Muscle layer of colon (tissue), 2 donors: ENCODE measurements at regions not wholly inside any gene's neighbourhood (a gene's known extent, or its start where the extent isn't known, plus 50 kb on each side); places are given as distances from the start of the nearest gene placed in this dataset.

Source experiments
- H3K27ac ChIP-seq: one replicate; pipeline ENCODE4 v1.7.0; 2013; ENCODE audit warnings: low read depth, mild to moderate bottlenecking, low read length, moderate library complexity
- H3K27me3 ChIP-seq, 2 donors: one replicate each; pipeline ENCODE4 v1.7.0; 2013; ENCODE audit warnings: low read length in 2 of 2, mild to moderate bottlenecking in 2 of 2; ENCODE audit not compliant: insufficient read depth in 2 of 2, control insufficient read depth in 1 of 2
- H3K36me3 ChIP-seq: one replicate; pipeline ENCODE4 v1.7.0; 2013; ENCODE audit warnings: mild to moderate bottlenecking, low read length; ENCODE audit not compliant: insufficient read depth
- H3K4me1 ChIP-seq: one replicate; pipeline ENCODE4 v1.7.0; 2013; ENCODE audit warnings: mild to moderate bottlenecking, low read length; ENCODE audit not compliant: insufficient read depth
- H3K4me3 ChIP-seq, 2 donors: one replicate each; pipeline ENCODE4 v1.7.0; 2013; ENCODE audit warnings: low read length in 2 of 2, low read depth in 1 of 2, mild to moderate bottlenecking in 1 of 2, moderate library complexity in 1 of 2
- H3K9ac ChIP-seq: one replicate; pipeline ENCODE4 v1.7.0; 2013; ENCODE audit warnings: low read length
- H3K9me3 ChIP-seq: one replicate; pipeline ENCODE4 v1.7.0; 2013; ENCODE audit warnings: mild to moderate bottlenecking, low read length
- donor health status: abdominal sarcoma.
- donor health status: Adenocarcinoma of cecum.

DNA sequence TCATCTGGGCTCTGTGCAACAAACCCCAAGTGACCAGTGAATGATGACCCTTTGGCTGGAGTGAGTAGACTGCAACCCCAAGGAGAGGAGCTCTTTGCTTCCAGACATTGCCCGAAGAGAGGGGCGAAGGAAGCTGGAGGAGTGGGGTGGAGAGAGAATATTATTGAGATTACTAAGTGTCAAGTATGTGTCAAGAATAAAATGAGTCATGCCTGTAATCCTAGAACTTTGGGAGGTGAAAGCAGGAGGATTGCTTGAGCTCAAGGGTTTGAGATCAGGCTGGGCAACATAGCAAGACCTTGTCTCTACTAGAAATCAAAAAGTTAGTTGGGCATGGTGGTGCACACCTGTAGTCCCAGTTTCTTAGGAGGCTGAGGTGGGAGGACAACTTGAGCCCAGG is 142.0 kb upstream of the CCL2 start:
- Histone ChIP-seq H3K4me3 (no peak overlapping the region), H3K36me3 (no peaks in the 10 kb centered on the region), H3K27me3 (peaks cover 0 to 4% of the 10 kb centered on the region in 2 donors), H3K9me3 (no peaks in the 10 kb centered on the region), H3K4me1 (no peaks in the 10 kb centered on the region), H3K9ac (no peak overlapping the region), H3K27ac (no peak overlapping the region)

DNA sequence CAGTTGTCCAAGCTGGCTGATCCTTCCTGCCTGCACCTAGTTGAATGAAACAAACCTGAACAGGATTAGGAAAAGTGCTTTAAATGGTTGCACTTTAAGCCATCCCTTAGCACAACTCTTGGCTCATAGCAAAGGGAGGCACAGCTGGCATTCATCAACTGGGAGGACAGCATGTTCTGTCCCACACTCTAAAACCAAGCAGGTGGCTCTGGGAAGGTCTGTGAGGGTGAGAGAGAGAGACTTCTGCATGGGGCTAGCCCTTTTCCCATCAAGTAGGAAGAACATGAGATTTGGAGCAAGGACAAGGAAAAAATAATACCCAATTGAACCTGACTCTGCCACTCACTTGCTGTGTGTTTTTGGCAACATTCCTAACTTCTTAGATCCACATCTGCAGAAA is 140.9 kb upstream of the CCL2 start:
- no peaks in the 10 kb centered on the region for H3K4me1 ChIP-seq
- H3K27me3 ChIP-seq = peaks cover 0 to 2% of the 10 kb centered on the region in 2 donors
- H3K9me3 ChIP-seq = no peaks in the 10 kb centered on the region
- H3K9ac ChIP-seq = no peak overlapping the region
- H3K27ac ChIP-seq = no peak overlapping the region
- no peak overlapping the region for H3K4me3 ChIP-seq
- H3K36me3 ChIP-seq = no peaks in the 10 kb centered on the region

DNA sequence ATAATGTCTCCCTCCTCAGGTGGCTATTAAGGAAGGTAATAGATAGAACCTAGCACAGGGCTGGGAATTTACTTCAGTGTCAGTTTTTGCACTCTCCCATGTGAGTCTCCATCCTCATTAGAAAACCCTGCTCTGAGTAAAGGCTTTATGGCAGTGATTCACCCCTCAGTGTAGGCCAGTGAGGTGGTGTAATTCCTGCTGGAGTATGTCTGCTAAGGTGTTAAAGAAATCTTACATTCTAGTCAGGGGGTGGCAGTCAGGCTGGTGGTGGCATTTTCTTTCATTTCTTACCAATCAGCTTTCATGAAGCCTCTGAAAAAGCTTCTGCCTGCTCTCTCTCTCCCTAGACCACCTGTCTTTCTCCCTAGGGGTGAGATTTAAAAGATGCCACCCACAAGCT is 138.8 kb upstream of the CCL2 start:
- no peak overlapping the region for H3K9ac ChIP-seq
- no peaks in the 10 kb centered on the region for H3K36me3 ChIP-seq
- H3K9me3 ChIP-seq = no peaks in the 10 kb centered on the region
- no peak overlapping the region for H3K27ac ChIP-seq
- H3K27me3 ChIP-seq = no peaks in the 10 kb centered on the region
- no peak overlapping the region for H3K4me3 ChIP-seq
- H3K4me1 ChIP-seq = no peaks in the 10 kb centered on the region

DNA sequence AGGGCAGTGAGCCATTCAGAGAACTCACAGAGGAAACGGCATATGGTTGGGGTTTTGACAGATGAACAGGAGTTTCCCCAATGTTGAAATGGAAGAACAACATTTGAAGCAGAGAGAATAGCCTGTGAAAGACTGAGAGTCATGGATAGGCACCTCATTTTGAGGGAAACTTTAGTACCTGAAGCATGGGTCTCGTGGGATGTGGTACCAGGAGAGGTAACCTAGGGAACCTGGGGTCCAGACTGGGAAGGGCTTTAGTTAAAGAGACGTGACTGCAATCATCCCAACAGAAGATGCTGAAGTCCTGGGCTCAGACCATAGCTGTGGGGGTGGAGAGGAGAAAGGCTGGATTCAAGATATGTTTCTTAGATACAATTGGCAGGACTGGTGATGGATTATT is 137.8 kb upstream of the CCL2 start:
- no peak overlapping the region for H3K4me3 ChIP-seq
- H3K27ac ChIP-seq = no peak overlapping the region
- H3K27me3 ChIP-seq = no peaks in the 10 kb centered on the region
- no peaks in the 10 kb centered on the region for H3K36me3 ChIP-seq
- H3K9ac ChIP-seq = no peak overlapping the region
- H3K4me1 ChIP-seq = no peaks in the 10 kb centered on the region
- H3K9me3 ChIP-seq = no peaks in the 10 kb centered on the region

DNA sequence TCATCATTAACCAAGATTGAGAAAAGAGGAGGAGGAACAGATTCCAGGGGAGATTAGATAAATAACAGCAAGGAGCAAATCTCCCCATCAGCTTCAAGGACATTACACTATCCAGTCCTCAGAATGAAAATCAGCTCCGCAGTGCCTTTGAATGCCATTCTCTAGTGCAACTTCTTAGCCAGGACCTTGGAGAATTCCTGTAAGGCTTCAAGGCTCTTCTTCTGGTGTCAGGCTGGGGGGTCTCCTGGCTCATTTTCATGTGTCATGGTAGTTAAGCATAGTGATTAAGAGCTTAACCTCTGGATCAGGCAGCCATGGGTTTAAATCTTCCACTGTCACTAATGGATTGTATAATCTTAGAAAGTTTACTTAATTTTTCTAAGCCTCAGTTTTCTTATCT is 137.3 kb upstream of the CCL2 start:
- no peaks in the 10 kb centered on the region for H3K9me3 ChIP-seq
- H3K36me3 ChIP-seq = no peaks in the 10 kb centered on the region

DNA sequence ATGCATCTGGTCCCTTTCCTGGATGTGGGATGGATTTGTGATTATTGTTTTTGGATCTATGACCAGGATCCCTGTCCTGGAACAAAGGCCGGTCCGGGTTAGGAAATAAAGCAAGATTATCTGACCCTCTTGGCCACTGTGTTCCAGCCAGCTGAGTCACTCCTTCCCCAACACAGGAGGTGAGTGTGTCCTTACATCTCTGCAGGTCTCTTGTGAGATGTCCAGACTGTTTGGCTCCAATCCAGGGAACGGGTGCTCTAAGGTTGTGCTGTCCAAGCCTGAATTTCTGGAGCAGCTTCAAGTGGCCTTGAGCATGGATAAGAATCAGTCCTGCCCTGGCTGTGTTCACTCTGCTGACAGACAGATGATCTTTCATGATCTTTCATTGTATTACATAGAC is 136.5 kb upstream of the CCL2 start:
- H3K27ac ChIP-seq = no peak overlapping the region
- no peaks in the 10 kb centered on the region for H3K4me1 ChIP-seq
- no peak overlapping the region for H3K4me3 ChIP-seq
- no peaks in the 10 kb centered on the region for H3K9me3 ChIP-seq
- H3K9ac ChIP-seq = no peak overlapping the region
- H3K27me3 ChIP-seq = peaks cover 0 to 5% of the 10 kb centered on the region in 2 donors
- H3K36me3 ChIP-seq = no peaks in the 10 kb centered on the region

More for the DNA sequence above, 137.3 kb upstream of the CCL2 start:
- no peak overlapping the region for H3K9ac ChIP-seq
- H3K4me3 ChIP-seq = no peak overlapping the region
- no peak overlapping the region for H3K27ac ChIP-seq
- no peaks in the 10 kb centered on the region for H3K4me1 ChIP-seq
- no peaks in the 10 kb centered on the region for H3K27me3 ChIP-seq

DNA sequence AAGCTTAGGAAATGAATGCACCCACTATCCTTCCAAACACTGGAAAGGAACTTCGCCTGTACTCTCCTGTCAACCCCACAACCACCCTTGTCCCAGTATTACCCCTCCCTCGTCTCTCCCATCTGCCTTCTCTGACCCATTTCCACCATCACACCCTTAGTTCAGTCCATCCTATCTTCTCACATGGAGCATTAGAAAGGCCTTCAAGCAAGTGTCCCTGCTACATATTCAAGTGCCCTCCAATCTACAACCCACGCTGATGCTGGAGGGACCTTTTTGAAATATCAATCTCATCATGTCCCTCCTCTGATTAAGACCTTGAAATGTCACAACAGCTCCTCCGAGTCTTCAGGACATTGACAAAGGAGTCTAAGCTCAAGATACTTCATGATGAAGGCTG is 133.8 kb upstream of the CCL2 start:
- H3K9me3 ChIP-seq = no peaks in the 10 kb centered on the region
- H3K36me3 ChIP-seq = no peaks in the 10 kb centered on the region
- no peaks in the 10 kb centered on the region for H3K4me1 ChIP-seq
- no peak overlapping the region for H3K4me3 ChIP-seq
- no peak overlapping the region for H3K9ac ChIP-seq
- no peak overlapping the region for H3K27ac ChIP-seq
- peaks cover 0 to 5% of the 10 kb centered on the region in 2 donors for H3K27me3 ChIP-seq

DNA sequence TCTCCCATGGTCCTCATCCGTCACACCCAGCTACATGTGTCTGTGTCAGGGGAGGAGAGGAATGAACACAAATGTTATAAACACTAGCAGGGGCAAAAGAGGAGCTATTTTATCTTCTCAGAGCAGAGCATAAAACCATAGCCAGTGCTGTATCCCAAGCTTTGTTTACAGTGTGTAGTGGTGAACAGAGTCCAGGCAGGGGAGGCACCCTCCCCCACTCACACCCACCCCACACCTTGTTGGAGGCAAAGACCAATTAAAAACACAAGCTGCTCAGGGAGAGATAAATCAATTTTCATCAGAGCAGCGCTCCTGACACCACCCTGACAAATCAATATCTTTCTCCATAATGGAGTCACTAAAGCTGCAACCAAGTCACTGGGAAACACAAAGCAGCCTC is 132.6 kb upstream of the CCL2 start:
- no peak overlapping the region for H3K27ac ChIP-seq
- no peak overlapping the region for H3K9ac ChIP-seq
- H3K4me1 ChIP-seq = no peaks in the 10 kb centered on the region
- H3K4me3 ChIP-seq = no peak overlapping the region
- peaks cover 0 to 5% of the 10 kb centered on the region in 2 donors for H3K27me3 ChIP-seq
- no peaks in the 10 kb centered on the region for H3K36me3 ChIP-seq
- no peaks in the 10 kb centered on the region for H3K9me3 ChIP-seq

DNA sequence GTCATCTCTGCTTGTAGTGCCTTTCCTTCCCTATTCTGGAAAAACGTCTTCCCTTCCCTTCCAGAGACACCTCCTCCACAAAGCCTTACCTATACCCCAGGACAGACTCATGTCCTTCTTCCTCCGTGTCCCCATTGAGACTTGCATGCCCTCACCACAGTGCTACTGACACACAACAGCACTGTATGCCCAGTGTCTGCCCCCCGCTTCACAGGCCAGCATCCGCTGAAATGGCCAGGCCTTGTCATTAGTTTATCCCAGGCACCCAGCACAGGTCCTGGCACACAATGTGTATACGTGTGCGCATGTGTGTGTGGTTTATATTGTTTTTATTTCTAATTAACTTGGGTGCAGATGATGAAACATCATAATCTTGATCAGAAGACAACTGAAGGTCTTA is 130.1 kb upstream of the CCL2 start:
- peaks cover 0 to 5% of the 10 kb centered on the region in 2 donors for H3K27me3 ChIP-seq
- H3K36me3 ChIP-seq = no peaks in the 10 kb centered on the region
- H3K4me1 ChIP-seq = no peaks in the 10 kb centered on the region
- no peak overlapping the region for H3K27ac ChIP-seq
- H3K9ac ChIP-seq = no peak overlapping the region
- no peak overlapping the region for H3K4me3 ChIP-seq
- H3K9me3 ChIP-seq = no peaks in the 10 kb centered on the region

DNA sequence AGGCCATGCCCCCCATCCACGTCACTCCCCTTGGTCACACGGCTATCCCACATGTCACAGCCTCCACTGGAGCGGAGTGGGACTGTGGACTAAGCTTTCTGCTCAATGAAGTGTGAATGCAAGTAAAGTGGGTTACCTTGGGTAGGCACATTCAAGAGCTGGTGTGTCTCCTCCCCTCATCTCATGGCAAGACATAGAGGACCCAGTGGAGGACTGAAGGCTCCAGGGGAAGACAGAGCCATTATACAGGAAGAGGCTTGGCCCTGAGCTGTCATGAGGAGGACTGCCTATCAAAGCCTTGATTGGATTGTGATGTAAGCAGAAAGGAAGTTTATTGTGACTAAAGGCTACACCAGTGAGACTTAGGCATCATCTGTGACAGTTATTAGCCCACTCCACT is 129.2 kb upstream of the CCL2 start:
- Histone ChIP-seq H3K9ac (no peak overlapping the region), H3K27ac (no peak overlapping the region), H3K4me1 (no peaks in the 10 kb centered on the region), H3K4me3 (no peak overlapping the region), H3K9me3 (no peaks in the 10 kb centered on the region), H3K27me3 (peaks cover 0 to 5% of the 10 kb centered on the region in 2 donors), H3K36me3 (no peaks in the 10 kb centered on the region)

DNA sequence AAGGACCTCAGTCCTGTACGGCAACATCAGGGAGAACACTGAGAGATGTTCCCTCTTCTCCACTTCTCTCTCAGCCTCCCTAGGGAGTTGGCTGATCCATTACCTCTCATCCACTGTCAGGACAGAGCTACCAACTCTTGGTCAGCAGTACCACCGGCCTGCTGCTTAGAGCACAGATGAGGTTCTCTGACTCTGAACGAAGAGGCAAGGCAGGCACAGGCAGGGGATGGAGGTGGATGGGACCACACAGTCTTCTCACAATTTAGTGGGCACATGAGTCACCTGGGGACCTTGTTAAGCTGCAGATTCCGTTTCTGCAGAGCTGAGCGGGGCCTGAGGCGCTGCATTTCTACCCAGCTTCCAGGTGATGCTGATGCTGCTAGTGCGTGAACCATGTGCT is 128.6 kb upstream of the CCL2 start:
- no peak overlapping the region for H3K4me3 ChIP-seq
- H3K27me3 ChIP-seq = peaks cover 0 to 5% of the 10 kb centered on the region in 2 donors
- H3K9ac ChIP-seq = no peak overlapping the region
- no peak overlapping the region for H3K27ac ChIP-seq
- H3K9me3 ChIP-seq = no peaks in the 10 kb centered on the region
- no peaks in the 10 kb centered on the region for H3K36me3 ChIP-seq
- H3K4me1 ChIP-seq = no peaks in the 10 kb centered on the region

DNA sequence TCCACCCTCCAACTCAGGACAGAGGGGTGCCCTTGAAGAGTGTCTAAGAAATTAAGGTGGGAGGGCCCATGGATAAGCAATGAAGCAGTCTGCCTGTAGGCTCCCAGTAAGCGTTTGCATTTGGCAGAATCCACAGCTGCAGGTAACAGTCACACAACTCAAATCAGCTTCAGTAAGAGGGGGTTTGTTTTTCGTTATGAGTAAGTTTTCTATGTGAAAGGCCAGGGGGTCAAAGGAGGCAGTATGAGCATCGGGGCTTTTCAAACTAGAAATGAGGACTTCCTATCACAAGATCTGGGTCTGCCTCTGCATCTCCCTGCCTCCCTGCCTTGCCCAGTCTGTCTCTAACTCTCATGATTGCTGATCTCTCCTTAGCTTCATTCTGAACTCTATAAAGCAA is 128.1 kb upstream of the CCL2 start:
- Histone ChIP-seq H3K27me3 (peaks cover 0 to 5% of the 10 kb centered on the region in 2 donors), H3K4me3 (no peak overlapping the region), H3K4me1 (no peaks in the 10 kb centered on the region), H3K27ac (no peak overlapping the region), H3K36me3 (no peaks in the 10 kb centered on the region), H3K9ac (no peak overlapping the region), H3K9me3 (no peaks in the 10 kb centered on the region)
